WTC11 (cell line): ENCODE measurements at regions not wholly inside any gene's neighbourhood (a gene's known extent, or its start where the extent isn't known, plus 50 kb on each side); places are given as distances from the start of the nearest gene placed in this dataset.

Source experiments
- ATAC-seq: fragments of 200-7000 bp; cut with Tn5 transposase; 2 replicates; pipeline ENCODE4 v1.10.0; 2021; ENCODE audit warnings: mild to moderate bottlenecking, moderate library complexity
- CTCF ChIA-PET: fragments of 300-600 bp; sonication (Branson Sonifier 250); formaldehyde crosslinking; loops from one replicate; lab custom pipeline; 2021; ENCODE audit warnings: antibody characterized with exemption; lab: Charles Lee
- POLR2A ChIA-PET: fragments of 350-600 bp; sonication (Branson Sonifier 250); formaldehyde crosslinking; loops from one replicate; lab custom pipeline; 2021; ENCODE audit warnings: antibody characterized with exemption; lab: Charles Lee
- DNase-seq: peaks from one replicate; pipeline ENCODE4 v3.0.0; 2021; ENCODE audit warnings: low spot score
- H3K27ac Mint-ChIP-seq: 2 replicates; pipeline ENCODE4 v1.8.0; 2021; ENCODE audit warnings: mixed read lengths
- H3K27me3 Mint-ChIP-seq: 2 replicates; pipeline ENCODE4 v1.8.0; 2021; ENCODE audit warnings: low read depth, mild to moderate bottlenecking, moderate library complexity, mixed read lengths
- H3K36me3 Mint-ChIP-seq: 2 replicates; pipeline ENCODE4 v1.8.0; 2021; ENCODE audit warnings: mixed read lengths
- H3K4me1 Mint-ChIP-seq: 2 replicates; pipeline ENCODE4 v1.8.0; 2022; ENCODE audit warnings: mixed read lengths
- H3K4me3 Mint-ChIP-seq: 2 replicates; pipeline ENCODE4 v1.8.0; 2021; ENCODE audit warnings: mild to moderate bottlenecking, moderate library complexity, mixed read lengths
- H3K9me3 Mint-ChIP-seq: 2 replicates; pipeline ENCODE4 v1.8.0; 2021; ENCODE audit warnings: mixed read lengths
- CBFB ChIP-seq: sonication (generic); formaldehyde crosslinking; IDR thresholded peaks from 2 replicates; pipeline ENCODE4 v1.8.1; 2022; ENCODE audit warnings: mild to moderate bottlenecking, low read depth, missing genetic modification reagents
- FOXJ3 ChIP-seq: sonication (generic); formaldehyde crosslinking; IDR thresholded peaks from 2 replicates; pipeline ENCODE4 v1.9.0; 2021; ENCODE audit warnings: missing genetic modification reagents, mild to moderate bottlenecking, borderline replicate concordance
- MYBL2 ChIP-seq: sonication (generic); formaldehyde crosslinking; IDR thresholded peaks from 2 replicates; pipeline ENCODE4 v1.8.1; 2023; ENCODE audit warnings: mild to moderate bottlenecking, moderate library complexity, missing genetic modification reagents
- NR1H2 ChIP-seq: sonication (generic); formaldehyde crosslinking; IDR thresholded peaks from 2 replicates; pipeline ENCODE4 v1.9.0; 2021; ENCODE audit warnings: mild to moderate bottlenecking, moderate library complexity, missing genetic modification reagents
- OVOL2 ChIP-seq: fragments of 250-450 bp; sonication (Bioruptor Pico); IDR thresholded peaks from 2 replicates; pipeline ENCODE4 v1.9.0; 2021; ENCODE audit warnings: mild to moderate bottlenecking, borderline replicate concordance
- RELA ChIP-seq: sonication (generic); formaldehyde crosslinking; IDR thresholded peaks from 2 replicates; pipeline ENCODE4 v1.8.1; 2022; ENCODE audit warnings: missing genetic modification reagents, mild to moderate bottlenecking, borderline replicate concordance
- RORB ChIP-seq: fragments of 250-450 bp; sonication (Bioruptor Pico); IDR thresholded peaks from 2 replicates; pipeline ENCODE4 v1.9.0; 2021; ENCODE audit warnings: mild to moderate bottlenecking
- SMAD3 ChIP-seq: sonication (generic); formaldehyde crosslinking; IDR thresholded peaks from 2 replicates; pipeline ENCODE4 v1.8.0; 2022; ENCODE audit warnings: missing genetic modification reagents, mild to moderate bottlenecking, borderline replicate concordance
- TF ChIP-seq, protein P1 (sequence below): fragments of 250-450 bp; sonication (Bioruptor Pico); IDR thresholded peaks from 2 replicates; pipeline ENCODE4 v2.1.2; 2022; ENCODE audit warnings: mild to moderate bottlenecking, moderate library complexity
- TF ChIP-seq, protein P2 (sequence below): sonication (generic); formaldehyde crosslinking; IDR thresholded peaks from 2 replicates; pipeline ENCODE4 v1.8.0; 2022; ENCODE audit warnings: mild to moderate bottlenecking, missing genetic modification reagents
- TF ChIP-seq, protein P3 (sequence below): sonication (generic); formaldehyde crosslinking; IDR thresholded peaks from 2 replicates; pipeline ENCODE4 v1.8.1; 2023; ENCODE audit warnings: mild to moderate bottlenecking, missing genetic modification reagents, moderate library complexity
- TF ChIP-seq, protein P4 (sequence below): sonication (generic); formaldehyde crosslinking; IDR thresholded peaks from 2 replicates; pipeline ENCODE4 v1.8.1; 2023; ENCODE audit warnings: mild to moderate bottlenecking, moderate library complexity, missing genetic modification reagents
- TF ChIP-seq, protein P5 (sequence below): sonication (generic); formaldehyde crosslinking; IDR thresholded peaks from 2 replicates; pipeline ENCODE4 v1.8.0; 2022; ENCODE audit warnings: missing genetic modification reagents
- TF ChIP-seq, protein P6 (sequence below): sonication (generic); formaldehyde crosslinking; IDR thresholded peaks from 2 replicates; pipeline ENCODE4 v1.8.0; 2023; ENCODE audit warnings: missing genetic modification reagents, mild to moderate bottlenecking, borderline replicate concordance

DNA sequence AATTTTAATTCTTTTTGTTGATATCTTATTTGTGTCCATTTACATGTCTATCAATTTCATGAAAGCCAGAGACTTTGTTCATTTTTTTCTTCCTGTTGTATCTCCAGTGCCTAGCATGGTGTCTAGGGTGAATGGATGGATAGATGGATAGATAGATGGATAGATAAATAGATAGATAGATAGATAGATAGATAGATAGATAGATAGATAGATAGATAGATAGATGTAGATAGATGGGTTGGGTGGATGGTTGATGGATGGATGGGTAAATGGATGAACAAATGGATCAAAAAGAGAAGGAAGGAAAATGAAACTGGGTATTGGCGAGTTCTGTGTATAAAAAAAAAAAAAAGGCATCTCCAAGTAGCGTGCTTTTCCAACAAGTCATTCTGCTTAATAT, 120.5 kb downstream of the FAM124B start:
- Mint-ChIP-seq H3K27me3 (no peaks in the 10 kb centered on the region), H3K4me1 (no peaks in the 10 kb centered on the region), H3K27ac (no peak overlapping the region), H3K4me3 (no peak overlapping the region), H3K9me3 (no peaks in the 10 kb centered on the region)
- CTCF ChIA-PET: interaction anchor here (3.9 to 8.7 kb wide), 2 partner anchors 287 to 311 kb away, joined by 72 to 130 read pairs; no protein-coding TSS in a partner anchor
- DNase-seq (no peak), ATAC-seq (no peak)
- TF ChIP-seq, protein P1, sequence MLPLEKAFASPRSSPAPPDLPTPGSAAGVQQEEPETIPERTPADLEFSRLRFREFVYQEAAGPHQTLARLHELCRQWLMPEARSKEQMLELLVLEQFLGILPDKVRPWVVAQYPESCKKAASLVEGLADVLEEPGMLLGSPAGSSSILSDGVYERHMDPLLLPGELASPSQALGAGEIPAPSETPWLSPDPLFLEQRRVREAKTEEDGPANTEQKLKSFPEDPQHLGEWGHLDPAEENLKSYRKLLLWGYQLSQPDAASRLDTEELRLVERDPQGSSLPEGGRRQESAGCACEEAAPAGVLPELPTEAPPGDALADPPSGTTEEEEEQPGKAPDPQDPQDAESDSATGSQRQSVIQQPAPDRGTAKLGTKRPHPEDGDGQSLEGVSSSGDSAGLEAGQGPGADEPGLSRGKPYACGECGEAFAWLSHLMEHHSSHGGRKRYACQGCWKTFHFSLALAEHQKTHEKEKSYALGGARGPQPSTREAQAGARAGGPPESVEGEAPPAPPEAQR (CRISPR knock-in tag): no peak
- TF ChIP-seq CBFB: no peak
- no peak for TF ChIP-seq MYBL2 (CRISPR knock-in tag)
- TF ChIP-seq, protein P2, sequence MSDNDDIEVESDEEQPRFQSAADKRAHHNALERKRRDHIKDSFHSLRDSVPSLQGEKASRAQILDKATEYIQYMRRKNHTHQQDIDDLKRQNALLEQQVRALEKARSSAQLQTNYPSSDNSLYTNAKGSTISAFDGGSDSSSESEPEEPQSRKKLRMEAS (CRISPR knock-in tag): no peak
- TF ChIP-seq, protein P3, sequence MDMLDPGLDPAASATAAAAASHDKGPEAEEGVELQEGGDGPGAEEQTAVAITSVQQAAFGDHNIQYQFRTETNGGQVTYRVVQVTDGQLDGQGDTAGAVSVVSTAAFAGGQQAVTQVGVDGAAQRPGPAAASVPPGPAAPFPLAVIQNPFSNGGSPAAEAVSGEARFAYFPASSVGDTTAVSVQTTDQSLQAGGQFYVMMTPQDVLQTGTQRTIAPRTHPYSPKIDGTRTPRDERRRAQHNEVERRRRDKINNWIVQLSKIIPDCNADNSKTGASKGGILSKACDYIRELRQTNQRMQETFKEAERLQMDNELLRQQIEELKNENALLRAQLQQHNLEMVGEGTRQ: no peak
- no peak for TF ChIP-seq RORB
- TF ChIP-seq RELA: no peak
- TF ChIP-seq, protein P4, sequence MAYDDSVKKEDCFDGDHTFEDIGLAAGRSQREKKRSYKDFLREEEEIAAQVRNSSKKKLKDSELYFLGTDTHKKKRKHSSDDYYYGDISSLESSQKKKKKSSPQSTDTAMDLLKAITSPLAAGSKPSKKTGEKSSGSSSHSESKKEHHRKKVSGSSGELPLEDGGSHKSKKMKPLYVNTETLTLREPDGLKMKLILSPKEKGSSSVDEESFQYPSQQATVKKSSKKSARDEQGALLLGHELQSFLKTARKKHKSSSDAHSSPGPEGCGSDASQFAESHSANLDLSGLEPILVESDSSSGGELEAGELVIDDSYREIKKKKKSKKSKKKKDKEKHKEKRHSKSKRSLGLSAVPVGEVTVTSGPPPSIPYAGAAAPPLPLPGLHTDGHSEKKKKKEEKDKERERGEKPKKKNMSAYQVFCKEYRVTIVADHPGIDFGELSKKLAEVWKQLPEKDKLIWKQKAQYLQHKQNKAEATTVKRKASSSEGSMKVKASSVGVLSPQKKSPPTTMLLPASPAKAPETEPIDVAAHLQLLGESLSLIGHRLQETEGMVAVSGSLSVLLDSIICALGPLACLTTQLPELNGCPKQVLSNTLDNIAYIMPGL: no peak
- TF ChIP-seq OVOL2 (CRISPR knock-in tag): no peak
- no peak for TF ChIP-seq FOXJ3
- no peak for TF ChIP-seq SMAD3 (CRISPR knock-in tag)
- TF ChIP-seq, protein P5, sequence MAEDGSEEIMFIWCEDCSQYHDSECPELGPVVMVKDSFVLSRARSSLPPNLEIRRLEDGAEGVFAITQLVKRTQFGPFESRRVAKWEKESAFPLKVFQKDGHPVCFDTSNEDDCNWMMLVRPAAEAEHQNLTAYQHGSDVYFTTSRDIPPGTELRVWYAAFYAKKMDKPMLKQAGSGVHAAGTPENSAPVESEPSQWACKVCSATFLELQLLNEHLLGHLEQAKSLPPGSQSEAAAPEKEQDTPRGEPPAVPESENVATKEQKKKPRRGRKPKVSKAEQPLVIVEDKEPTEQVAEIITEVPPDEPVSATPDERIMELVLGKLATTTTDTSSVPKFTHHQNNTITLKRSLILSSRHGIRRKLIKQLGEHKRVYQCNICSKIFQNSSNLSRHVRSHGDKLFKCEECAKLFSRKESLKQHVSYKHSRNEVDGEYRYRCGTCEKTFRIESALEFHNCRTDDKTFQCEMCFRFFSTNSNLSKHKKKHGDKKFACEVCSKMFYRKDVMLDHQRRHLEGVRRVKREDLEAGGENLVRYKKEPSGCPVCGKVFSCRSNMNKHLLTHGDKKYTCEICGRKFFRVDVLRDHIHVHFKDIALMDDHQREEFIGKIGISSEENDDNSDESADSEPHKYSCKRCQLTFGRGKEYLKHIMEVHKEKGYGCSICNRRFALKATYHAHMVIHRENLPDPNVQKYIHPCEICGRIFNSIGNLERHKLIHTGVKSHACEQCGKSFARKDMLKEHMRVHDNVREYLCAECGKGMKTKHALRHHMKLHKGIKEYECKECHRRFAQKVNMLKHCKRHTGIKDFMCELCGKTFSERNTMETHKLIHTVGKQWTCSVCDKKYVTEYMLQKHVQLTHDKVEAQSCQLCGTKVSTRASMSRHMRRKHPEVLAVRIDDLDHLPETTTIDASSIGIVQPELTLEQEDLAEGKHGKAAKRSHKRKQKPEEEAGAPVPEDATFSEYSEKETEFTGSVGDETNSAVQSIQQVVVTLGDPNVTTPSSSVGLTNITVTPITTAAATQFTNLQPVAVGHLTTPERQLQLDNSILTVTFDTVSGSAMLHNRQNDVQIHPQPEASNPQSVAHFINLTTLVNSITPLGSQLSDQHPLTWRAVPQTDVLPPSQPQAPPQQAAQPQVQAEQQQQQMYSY (CRISPR knock-in tag): no peak
- TF ChIP-seq NR1H2 (CRISPR knock-in tag): no peak
- TF ChIP-seq, protein P6, sequence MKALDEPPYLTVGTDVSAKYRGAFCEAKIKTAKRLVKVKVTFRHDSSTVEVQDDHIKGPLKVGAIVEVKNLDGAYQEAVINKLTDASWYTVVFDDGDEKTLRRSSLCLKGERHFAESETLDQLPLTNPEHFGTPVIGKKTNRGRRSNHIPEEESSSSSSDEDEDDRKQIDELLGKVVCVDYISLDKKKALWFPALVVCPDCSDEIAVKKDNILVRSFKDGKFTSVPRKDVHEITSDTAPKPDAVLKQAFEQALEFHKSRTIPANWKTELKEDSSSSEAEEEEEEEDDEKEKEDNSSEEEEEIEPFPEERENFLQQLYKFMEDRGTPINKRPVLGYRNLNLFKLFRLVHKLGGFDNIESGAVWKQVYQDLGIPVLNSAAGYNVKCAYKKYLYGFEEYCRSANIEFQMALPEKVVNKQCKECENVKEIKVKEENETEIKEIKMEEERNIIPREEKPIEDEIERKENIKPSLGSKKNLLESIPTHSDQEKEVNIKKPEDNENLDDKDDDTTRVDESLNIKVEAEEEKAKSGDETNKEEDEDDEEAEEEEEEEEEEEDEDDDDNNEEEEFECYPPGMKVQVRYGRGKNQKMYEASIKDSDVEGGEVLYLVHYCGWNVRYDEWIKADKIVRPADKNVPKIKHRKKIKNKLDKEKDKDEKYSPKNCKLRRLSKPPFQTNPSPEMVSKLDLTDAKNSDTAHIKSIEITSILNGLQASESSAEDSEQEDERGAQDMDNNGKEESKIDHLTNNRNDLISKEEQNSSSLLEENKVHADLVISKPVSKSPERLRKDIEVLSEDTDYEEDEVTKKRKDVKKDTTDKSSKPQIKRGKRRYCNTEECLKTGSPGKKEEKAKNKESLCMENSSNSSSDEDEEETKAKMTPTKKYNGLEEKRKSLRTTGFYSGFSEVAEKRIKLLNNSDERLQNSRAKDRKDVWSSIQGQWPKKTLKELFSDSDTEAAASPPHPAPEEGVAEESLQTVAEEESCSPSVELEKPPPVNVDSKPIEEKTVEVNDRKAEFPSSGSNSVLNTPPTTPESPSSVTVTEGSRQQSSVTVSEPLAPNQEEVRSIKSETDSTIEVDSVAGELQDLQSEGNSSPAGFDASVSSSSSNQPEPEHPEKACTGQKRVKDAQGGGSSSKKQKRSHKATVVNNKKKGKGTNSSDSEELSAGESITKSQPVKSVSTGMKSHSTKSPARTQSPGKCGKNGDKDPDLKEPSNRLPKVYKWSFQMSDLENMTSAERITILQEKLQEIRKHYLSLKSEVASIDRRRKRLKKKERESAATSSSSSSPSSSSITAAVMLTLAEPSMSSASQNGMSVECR (CRISPR knock-in tag): no peak
- TF ChIP-seq, all 79 proteins: peak for 0
- no peaks in the 10 kb centered on the region for H3K36me3 Mint-ChIP-seq
- POLR2A ChIA-PET: no interaction called here
